H9 (cell line): ENCODE measurements at regions not wholly inside any gene's neighbourhood (a gene's known extent, or its start where the extent isn't known, plus 50 kb on each side); places are given as distances from the start of the nearest gene placed in this dataset.

Source experiments
- DNase-seq: peaks from one replicate; pipeline ENCODE4 v3.0.0-alpha.2; 2017
- H2AFZ ChIP-seq: one replicate; pipeline ENCODE4 v1.6.1; 2013; ENCODE audit warnings: mild to moderate bottlenecking, low read length, control low read depth, moderate library complexity
- H2AK5ac ChIP-seq: 2 replicates; pipeline ENCODE4 v1.6.1; 2013; ENCODE audit warnings: low read length, control low read depth, mixed read lengths; ENCODE audit not compliant: insufficient read length
- H2BK120ac ChIP-seq: one replicate; pipeline ENCODE4 v1.6.1; 2013; ENCODE audit warnings: low read depth, mild to moderate bottlenecking, low read length, control low read depth, inconsistent platforms; ENCODE audit not compliant: poor library complexity, severe bottlenecking
- H2BK12ac ChIP-seq: 2 replicates; pipeline ENCODE4 v1.6.1; 2013; ENCODE audit warnings: low read length, control low read depth, mixed read lengths, low read depth; ENCODE audit not compliant: insufficient read length
- H2BK15ac ChIP-seq: 2 replicates; pipeline ENCODE4 v1.6.1; 2013; ENCODE audit warnings: low read depth, low read length, control low read depth
- H2BK20ac ChIP-seq: one replicate; pipeline ENCODE4 v1.6.1; 2013; ENCODE audit warnings: low read depth, mild to moderate bottlenecking, low read length, control low read depth, inconsistent platforms; ENCODE audit not compliant: poor library complexity, severe bottlenecking
- H2BK5ac ChIP-seq: 2 replicates; pipeline ENCODE4 v1.6.1; 2013; ENCODE audit warnings: low read length, control low read depth, mixed read lengths; ENCODE audit not compliant: insufficient read length
- H3K14ac ChIP-seq: 2 replicates; pipeline ENCODE4 v1.6.1; 2013; ENCODE audit warnings: low read length, control low read depth; ENCODE audit not compliant: insufficient read depth
- H3K18ac ChIP-seq: 2 replicates; pipeline ENCODE4 v1.6.1; 2013; ENCODE audit warnings: low read depth, mild to moderate bottlenecking, mixed read lengths, low read length, control low read depth; ENCODE audit not compliant: insufficient read length
- H3K23ac ChIP-seq: 2 replicates; pipeline ENCODE4 v1.6.1; 2013; ENCODE audit warnings: low read length, control low read depth, mixed read lengths, low read depth; ENCODE audit not compliant: insufficient read length
- H3K23me2 ChIP-seq: 2 replicates; pipeline ENCODE4 v1.6.1; 2013; ENCODE audit warnings: low read depth, mild to moderate bottlenecking, mixed read lengths, low read length, control low read depth; ENCODE audit not compliant: insufficient read length, poor library complexity, severe bottlenecking
- H3K27ac ChIP-seq: 2 replicates; pipeline ENCODE4 v1.5.1; 2013; ENCODE audit warnings: low read length, control low read depth, mixed read lengths, low read depth; ENCODE audit not compliant: insufficient read length
- H3K27me3 ChIP-seq: 2 replicates; pipeline ENCODE4 v1.6.1; 2013; ENCODE audit warnings: low read length, control low read depth, inconsistent platforms; ENCODE audit not compliant: insufficient read depth
- H3K4ac ChIP-seq: 2 replicates; pipeline ENCODE4 v1.6.1; 2013; ENCODE audit warnings: low read depth, mild to moderate bottlenecking, control low read depth, inconsistent platforms, low read length, moderate library complexity
- H3K4me1 ChIP-seq: 2 replicates; pipeline ENCODE4 v1.6.1; 2013; ENCODE audit warnings: low read length, control low read depth, inconsistent platforms; ENCODE audit not compliant: insufficient read depth
- H3K4me2 ChIP-seq: 2 replicates; pipeline ENCODE4 v1.6.1; 2013; ENCODE audit warnings: low read length, control low read depth, mixed read lengths; ENCODE audit not compliant: insufficient read length, insufficient read depth
- H3K56ac ChIP-seq: 2 replicates; pipeline ENCODE4 v1.6.1; 2013; ENCODE audit warnings: low read depth, mild to moderate bottlenecking, mixed read lengths, low read length, control low read depth; ENCODE audit not compliant: insufficient read length
- H3K79me1 ChIP-seq: 2 replicates; pipeline ENCODE4 v1.6.1; 2013; ENCODE audit warnings: low read depth, mild to moderate bottlenecking, moderate library complexity, low read length, control low read depth, inconsistent platforms; ENCODE audit not compliant: insufficient read depth, poor library complexity, severe bottlenecking
- H3K79me2 ChIP-seq: 2 replicates; pipeline ENCODE4 v1.6.1; 2013; ENCODE audit warnings: low read length, control low read depth, inconsistent platforms; ENCODE audit not compliant: insufficient read depth
- H3K9ac ChIP-seq: 2 replicates; pipeline ENCODE4 v1.6.1; 2013; ENCODE audit warnings: low read length, control low read depth, mixed read lengths; ENCODE audit not compliant: insufficient read length; ENCODE audit errors: extremely low read depth
- H3K9me3 ChIP-seq: one replicate; pipeline ENCODE4 v1.6.1; 2013; ENCODE audit warnings: low read depth, low read length, inconsistent platforms; ENCODE audit not compliant: control insufficient read depth
- H3T11ph ChIP-seq: one replicate; pipeline ENCODE4 v1.6.1; 2013; ENCODE audit warnings: mild to moderate bottlenecking, low read length, control low read depth, inconsistent platforms
- H4K20me1 ChIP-seq: one replicate; pipeline ENCODE4 v1.6.1; 2013; ENCODE audit not compliant: control insufficient read depth, insufficient read length, insufficient read depth
- H4K5ac ChIP-seq: 2 replicates; pipeline ENCODE4 v1.6.1; 2013; ENCODE audit warnings: low read depth, mild to moderate bottlenecking, mixed read lengths, low read length, control low read depth; ENCODE audit not compliant: insufficient read length
- H4K8ac ChIP-seq: replicated peaks from 2 replicates; pipeline ENCODE4 v1.6.1; 2013; ENCODE audit warnings: low read length, control low read depth, mixed read lengths, low read depth; ENCODE audit not compliant: insufficient read length
- H4K91ac ChIP-seq: 2 replicates; pipeline ENCODE4 v1.6.1; 2013; ENCODE audit warnings: low read depth, mild to moderate bottlenecking, moderate library complexity, mixed read lengths, low read length, control low read depth; ENCODE audit not compliant: insufficient read length
- H3K27ac Mint-ChIP-seq, 3 experiments: 2 replicates in 2 of 3; 3 replicates in 1 of 3; pipeline ENCODE4 v1.8.0; 2020 to 2021; ENCODE audit warnings: mixed read lengths in 3 of 3, mild to moderate bottlenecking in 1 of 3, moderate library complexity in 1 of 3
- H3K27me3 Mint-ChIP-seq: 2 replicates; pipeline ENCODE4 v1.8.0; 2021; ENCODE audit warnings: low read depth, mild to moderate bottlenecking, moderate library complexity, mixed read lengths
- H3K36me3 Mint-ChIP-seq, 3 experiments: 2 replicates in 2 of 3; 3 replicates in 1 of 3; pipeline ENCODE4 v1.8.0; 2020 to 2021; ENCODE audit warnings: low read depth in 3 of 3, mixed read lengths in 3 of 3; ENCODE audit not compliant: insufficient read depth in 1 of 3
- H3K4me1 Mint-ChIP-seq, 2 experiments: 2 replicates each; pipeline ENCODE4 v1.8.0; 2020; ENCODE audit warnings: mixed read lengths in 2 of 2
- H3K4me3 Mint-ChIP-seq, 2 experiments: 2 replicates in 1 of 2; 3 replicates in 1 of 2; pipeline ENCODE4 v1.8.0; 2020 to 2021; ENCODE audit warnings: mild to moderate bottlenecking in 2 of 2, mixed read lengths in 2 of 2, moderate library complexity in 1 of 2
- H3K9me3 Mint-ChIP-seq, 2 experiments: 2 replicates in 1 of 2; 3 replicates in 1 of 2; pipeline ENCODE4 v1.8.0; 2020; ENCODE audit warnings: mild to moderate bottlenecking in 2 of 2, mixed read lengths in 2 of 2, moderate library complexity in 1 of 2
- CTCF ChIP-seq: fragments of 200-600 bp; sonication (generic); conservative IDR thresholded peaks from 3 replicates; pipeline ENCODE4 v1.8.0; 2021; ENCODE audit warnings: antibody characterized with exemption, mild to moderate bottlenecking
- WGBS: extraction: QIAGEN DNeasy Blood & Tissue Kit; methylation state at CpG from one replicate; pipeline ENCODE4 v1.1.7; 2013; ENCODE audit warnings: missing lambda C conversion rate, low lambda C conversion rate, mixed read lengths; ENCODE audit not compliant: insufficient read length; ENCODE audit errors: extremely low coverage; 5-methylcytosine and 5-hydroxymethylcytosine counted together

GRCh38 chr2:240338274-240338673 is 97.2 kb upstream of the GPC1 start:
- Mint-ChIP-seq H3K9me3 (peaks cover 0 to 2% of the 10 kb centered on the region in 2 experiments; a peak in 2 of 5 replicates), H3K4me1 (peaks cover 0 to 4% of the 10 kb centered on the region in 2 experiments; a peak in 1 of 4 replicates), H3K4me3 (no peak overlapping the region), H3K27ac (no peak overlapping the region), H3K27me3 (peaks cover 19% of the 10 kb centered on the region), H3K36me3 (no peaks in the 10 kb centered on the region)
- H2BK20ac ChIP-seq, result no peak overlapping the region
- no peak overlapping the region for H3K56ac ChIP-seq
- no peaks in the 10 kb centered on the region for H3K79me1 ChIP-seq
- no peak overlapping the region for H2BK15ac ChIP-seq
- H3K4me1 ChIP-seq, result no peaks in the 10 kb centered on the region
- no peak overlapping the region for H2BK12ac ChIP-seq
- no peak overlapping the region for H3K23ac ChIP-seq
- no peak overlapping the region for H2BK5ac ChIP-seq
- no peak overlapping the region for H2AK5ac ChIP-seq
- no peak overlapping the region for H3K9ac ChIP-seq
- H4K91ac ChIP-seq, result no peak overlapping the region
- H3T11ph ChIP-seq, result no peak overlapping the region
- H3K18ac ChIP-seq, result no peak overlapping the region
- H3K4ac ChIP-seq, result no peak overlapping the region
- H3K27me3 ChIP-seq, result no peaks in the 10 kb centered on the region
- H3K9me3 ChIP-seq, result no peaks in the 10 kb centered on the region
- H4K20me1 ChIP-seq, result no peaks in the 10 kb centered on the region
- no peak overlapping the region; the same call in 1 of the 2 replicates for H3K14ac ChIP-seq
- no CpG with 5 or more reads among the region's 2 CpGs for WGBS
- H4K8ac ChIP-seq, result no peak overlapping the region
- no peaks in the 10 kb centered on the region for H3K23me2 ChIP-seq
- no peak overlapping the region for H2AFZ ChIP-seq
- no peak overlapping the region for H4K5ac ChIP-seq
- no peak for TF ChIP-seq CTCF
- no peaks in the 10 kb centered on the region for H3K79me2 ChIP-seq
- H3K27ac ChIP-seq, result no peak overlapping the region
- no peak overlapping the region for H3K4me2 ChIP-seq
- H2BK120ac ChIP-seq, result no peak overlapping the region
- DNase-seq, result no peak
